ENCODE measurements at regions not wholly inside any gene's neighbourhood (a gene's known extent, or its start where the extent isn't known, plus 50 kb on each side); places are given as distances from the start of the nearest gene placed in this dataset.

DNA sequence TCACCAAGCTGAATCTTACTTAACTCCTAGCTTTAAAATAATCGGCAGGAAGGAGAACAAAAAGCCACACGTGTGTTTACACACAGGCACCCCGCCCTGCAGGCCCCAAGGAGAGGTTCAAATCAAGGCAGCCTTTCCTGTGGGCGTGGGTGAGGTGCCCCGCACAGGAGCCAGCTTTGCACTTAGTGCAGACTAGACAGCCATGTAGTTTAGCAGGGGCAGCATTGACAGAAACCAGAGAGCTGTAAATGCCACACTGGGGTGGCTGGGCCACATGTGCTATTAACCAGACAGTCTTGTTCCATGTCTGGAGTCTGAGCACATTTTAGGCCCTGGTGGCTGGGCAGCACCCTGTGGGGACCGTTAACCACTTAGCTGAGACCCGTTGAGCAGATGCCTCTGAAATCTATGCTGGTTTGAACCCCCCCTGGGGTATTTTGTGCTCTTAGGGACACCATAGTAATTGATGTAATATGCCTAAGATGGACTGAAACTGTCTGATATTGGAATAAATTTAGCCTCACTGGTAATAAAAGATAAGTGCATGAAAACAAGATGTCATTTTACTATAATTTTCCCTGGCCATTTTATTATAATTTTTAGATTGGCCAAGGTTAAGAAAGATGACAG lies 106.4 kb upstream of the KCNG1 start:
- TF ChIP-seq KDM5A (IDR thresholded peaks at IDR 0.05) (no peak), SREBF2 (IDR thresholded peaks at IDR 0.05) (no peak)
- TF ChIP-seq, protein P1, sequence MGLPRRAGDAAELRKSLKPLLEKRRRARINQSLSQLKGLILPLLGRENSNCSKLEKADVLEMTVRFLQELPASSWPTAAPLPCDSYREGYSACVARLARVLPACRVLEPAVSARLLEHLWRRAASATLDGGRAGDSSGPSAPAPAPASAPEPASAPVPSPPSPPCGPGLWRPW (IDR thresholded peaks at IDR 0.05) = no peak
- POLR2A ChIA-PET = no interaction called here
- no peak overlapping the region for H3K4me3 ChIP-seq
- FAIRE-seq (no peak), ATAC-seq (no peak), DNase-seq (ENCODE audit: low read depth in 1 of 2, low spot score in 1 of 2) (no peak)
- CTCF ChIA-PET = interaction anchor here (1.1 to 2.8 kb wide), 3 partner anchors 9 to 177 kb away, joined by 4 to 9 read pairs (median 4); no protein-coding TSS in a partner anchor
- no peaks in the 10 kb centered on the region for H3K9me3 ChIP-seq
- peak overlapping the region; percentile 2 to 11; a peak in 3 of 6 replicates for H3K27ac ChIP-seq
- H3K4me2 ChIP-seq = no peak overlapping the region
- H3K4me1 ChIP-seq = peaks cover 17% of the 10 kb centered on the region
- WGBS (ENCODE audit: missing lambda C conversion rate) = 42% methylated on average over 7 of the region's 7 CpGs

DNA sequence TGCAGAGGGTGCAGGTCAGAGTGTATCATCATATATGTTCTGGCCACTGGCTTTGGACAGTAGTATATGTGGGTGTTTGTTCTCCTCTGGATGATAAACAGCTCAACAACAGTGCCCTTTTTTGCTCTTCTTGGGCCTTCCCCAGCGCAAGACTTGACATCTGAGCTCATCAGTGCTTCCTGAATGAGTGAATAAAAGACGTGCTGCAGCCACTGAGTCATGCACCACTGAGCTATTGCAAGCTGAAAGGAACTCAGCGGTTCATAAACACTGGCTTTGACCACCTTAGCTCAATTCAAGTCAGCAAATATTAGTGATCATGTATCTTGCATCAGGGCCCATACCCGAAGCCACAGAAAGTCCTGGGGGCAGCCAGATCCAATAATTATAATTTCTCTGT lies 105.3 kb upstream of the KCNG1 start:
- ATAC-seq (peak in 1 of 2 experiments; percentile 63; a peak in 3 of 6 replicates), DNase-seq (ENCODE audit: low read depth in 1 of 2, low spot score in 1 of 2) (peak in 1 of 2 experiments; percentile 21), FAIRE-seq (no peak)
- ChIA-PET CTCF (interaction anchor here (1.4 to 2.8 kb wide), 2 partner anchors 17 to 178 kb away, joined by 4 to 9 read pairs; no protein-coding TSS in a partner anchor), POLR2A (no interaction called here)
- Histone ChIP-seq H3K4me2 (peak overlapping the region; percentile 17), H3K9me3 (no peaks in the 10 kb centered on the region), H3K4me1 (peaks cover 18% of the 10 kb centered on the region), H3K4me3 (no peak overlapping the region), H3K27ac (peak overlapping the region in 1 of 2 experiments; percentile 19; a peak in 1 of 6 replicates)
- TF ChIP-seq BHLHE40 (IDR thresholded peaks at IDR 0.05; ENCODE audit: low read depth, low read length) = no peak
- TF ChIP-seq, protein P2, sequence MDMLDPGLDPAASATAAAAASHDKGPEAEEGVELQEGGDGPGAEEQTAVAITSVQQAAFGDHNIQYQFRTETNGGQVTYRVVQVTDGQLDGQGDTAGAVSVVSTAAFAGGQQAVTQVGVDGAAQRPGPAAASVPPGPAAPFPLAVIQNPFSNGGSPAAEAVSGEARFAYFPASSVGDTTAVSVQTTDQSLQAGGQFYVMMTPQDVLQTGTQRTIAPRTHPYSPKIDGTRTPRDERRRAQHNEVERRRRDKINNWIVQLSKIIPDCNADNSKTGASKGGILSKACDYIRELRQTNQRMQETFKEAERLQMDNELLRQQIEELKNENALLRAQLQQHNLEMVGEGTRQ (IDR thresholded peaks at IDR 0.05) = no peak
- no peak for TF ChIP-seq ZC3H11A (IDR thresholded peaks at IDR 0.05)
- no peak for TF ChIP-seq ESRRA (IDR thresholded peaks at IDR 0.05; ENCODE audit: borderline replicate concordance, low read length)
- no peak for TF ChIP-seq KDM5A (IDR thresholded peaks at IDR 0.05)
- no peak for TF ChIP-seq RAD21 (conservative IDR thresholded peaks at IDR 0.05 in 1 of 2, IDR thresholded peaks at IDR 0.05 in 1 of 2)
- no peak for TF ChIP-seq JUNB (IDR thresholded peaks at IDR 0.05)
- no peak for TF ChIP-seq KDM1A (IDR thresholded peaks at IDR 0.05; ENCODE audit: low read depth)
- no peak for TF ChIP-seq RCOR1 (IDR thresholded peaks at IDR 0.05; ENCODE audit: low read depth, low read length)
- TF ChIP-seq, protein P3, sequence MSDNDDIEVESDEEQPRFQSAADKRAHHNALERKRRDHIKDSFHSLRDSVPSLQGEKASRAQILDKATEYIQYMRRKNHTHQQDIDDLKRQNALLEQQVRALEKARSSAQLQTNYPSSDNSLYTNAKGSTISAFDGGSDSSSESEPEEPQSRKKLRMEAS (IDR thresholded peaks at IDR 0.05) = no peak
- TF ChIP-seq, protein P4, sequence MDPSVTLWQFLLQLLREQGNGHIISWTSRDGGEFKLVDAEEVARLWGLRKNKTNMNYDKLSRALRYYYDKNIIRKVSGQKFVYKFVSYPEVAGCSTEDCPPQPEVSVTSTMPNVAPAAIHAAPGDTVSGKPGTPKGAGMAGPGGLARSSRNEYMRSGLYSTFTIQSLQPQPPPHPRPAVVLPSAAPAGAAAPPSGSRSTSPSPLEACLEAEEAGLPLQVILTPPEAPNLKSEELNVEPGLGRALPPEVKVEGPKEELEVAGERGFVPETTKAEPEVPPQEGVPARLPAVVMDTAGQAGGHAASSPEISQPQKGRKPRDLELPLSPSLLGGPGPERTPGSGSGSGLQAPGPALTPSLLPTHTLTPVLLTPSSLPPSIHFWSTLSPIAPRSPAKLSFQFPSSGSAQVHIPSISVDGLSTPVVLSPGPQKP (IDR thresholded peaks at IDR 0.05; ENCODE audit: low read depth, low read length) = no peak
- no peak for TF ChIP-seq ZNF302 (CRISPR knock-in tag; IDR thresholded peaks at IDR 0.05)
- no peak for TF ChIP-seq HEYL (CRISPR knock-in tag; IDR thresholded peaks at IDR 0.05)
- TF ChIP-seq HOXA7 (CRISPR knock-in tag; IDR thresholded peaks at IDR 0.05) = no peak
- no peak for TF ChIP-seq FOSL2 (IDR thresholded peaks at IDR 0.05)
- no peak for TF ChIP-seq FOSL2 (CRISPR knock-in tag; IDR thresholded peaks at IDR 0.05)
- TF ChIP-seq CHD2 (IDR thresholded peaks at IDR 0.05; ENCODE audit: low read length, partially characterized antibody) = no peak
- TF ChIP-seq TFCP2L1 (CRISPR knock-in tag; IDR thresholded peaks at IDR 0.05) = no peak
- TF ChIP-seq FOSB (CRISPR knock-in tag; IDR thresholded peaks at IDR 0.05) = no peak
- TF ChIP-seq NPAS2 (CRISPR knock-in tag; IDR thresholded peaks at IDR 0.05; ENCODE audit: borderline replicate concordance) = no peak
- WGBS (ENCODE audit: missing lambda C conversion rate) = 10% methylated on average over 4 of the region's 4 CpGs

DNA sequence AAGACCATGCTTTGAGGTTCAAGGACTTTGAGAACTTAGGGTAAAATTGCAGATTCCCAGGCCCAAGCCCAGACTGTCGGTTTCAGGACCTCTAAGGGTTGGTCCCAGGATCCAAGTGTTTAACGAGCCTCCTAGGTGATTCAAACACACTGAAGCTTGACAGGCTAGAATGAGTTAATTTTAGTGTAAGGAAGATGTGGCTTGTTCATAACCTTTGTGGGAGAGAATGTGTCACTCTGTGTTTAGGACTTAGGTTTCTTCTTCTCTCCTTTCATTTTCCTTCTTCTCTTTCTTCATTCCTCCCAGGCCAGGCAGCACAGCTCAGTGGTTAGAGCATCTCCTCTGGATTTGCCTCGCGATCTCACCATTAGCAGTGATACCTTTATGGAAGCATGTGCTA lies 104.8 kb upstream of the KCNG1 start:
- ATAC-seq (no peak), FAIRE-seq (no peak), DNase-seq (ENCODE audit: low read depth in 1 of 2, low spot score in 1 of 2) (no peak)
- Histone ChIP-seq H3K4me3 (no peak overlapping the region), H3K4me1 (peaks cover 23% of the 10 kb centered on the region), H3K9me3 (no peaks in the 10 kb centered on the region), H3K27ac (0 out of 6 replicates have a peak overlapping the region, but pooled peaks of 1 of the 2 experiments have one; percentile 19), H3K4me2 (peak overlapping the region; percentile 17; the same call in 2 of the 3 replicates)
- TF ChIP-seq FOSB (CRISPR knock-in tag; IDR thresholded peaks at IDR 0.05) (no peak), TP53 (CRISPR knock-in tag; IDR thresholded peaks at IDR 0.05) (no peak), CBX8 (IDR thresholded peaks at IDR 0.05) (no peak)
- ChIA-PET CTCF (interaction anchor here (1.2 to 2.8 kb wide), 4 partner anchors 10 to 190 kb away, joined by 3 to 9 read pairs (median 4); no protein-coding TSS in a partner anchor), POLR2A (no interaction called here)
- 56% methylated on average over 4 of the region's 4 CpGs for WGBS (ENCODE audit: missing lambda C conversion rate)
